Erythroblast (primary cell): ENCODE measurements at regions not wholly inside any gene's neighbourhood (a gene's known extent, or its start where the extent isn't known, plus 50 kb on each side); places are given as distances from the start of the nearest gene placed in this dataset.
A peak's percentile ranks its signal among the peaks of the same experiment; 100 is the strongest.

Experiments used
- DNase-seq, 2 experiments: peaks; one replicate each; lab custom pipeline; 2025; lab: John Stamatoyannopoulos, UW
- GATA1 ChIP-seq: IDR thresholded peaks from 2 replicates; pipeline ENCODE4 v1.6.1; 2011; ENCODE audit warnings: low read depth, mild to moderate bottlenecking, control low read depth, low read length, moderate library complexity
- POLR2A ChIP-seq: IDR thresholded peaks from 2 replicates; pipeline ENCODE4 v1.6.1; 2011; ENCODE audit warnings: mild to moderate bottlenecking, low read length

GRCh38 chr3:157588386-157589060, 85.3 kb upstream of the VEPH1 start:
- no peak for DNase-seq
- TF ChIP-seq GATA1: no peak
- TF ChIP-seq POLR2A: no peak

- TF ChIP-seq POLR2A (no peak), GATA1 (no peak)
- no peak for DNase-seq
These were observed 83.1 kb upstream of the VEPH1 start for GRCh38 chr3:157586293-157586692.

- no peak for DNase-seq
- no peak for TF ChIP-seq POLR2A
- no peak for TF ChIP-seq GATA1
These were observed 82.2 kb upstream of the VEPH1 start for GRCh38 chr3:157585386-157585785.

GRCh38 chr3:157582637-157582973, 79.4 kb upstream of the VEPH1 start:
- TF ChIP-seq GATA1: no peak
- TF ChIP-seq POLR2A: no peak
- no peak for DNase-seq

- peak; percentile 45 to 73 for DNase-seq
These were observed 78.9 kb upstream of the VEPH1 start for GRCh38 chr3:157581956-157582636.

GRCh38 chr3:157581371-157581770, 78.2 kb upstream of the VEPH1 start:
- TF ChIP-seq GATA1 (no peak), POLR2A (no peak)
- DNase-seq: no peak

GRCh38 chr3:157578181-157578580, 75.0 kb upstream of the VEPH1 start:
- DNase-seq: no peak

GRCh38 chr3:157574531-157574930, 71.3 kb upstream of the VEPH1 start:
- no peak for DNase-seq
- TF ChIP-seq GATA1: no peak
- no peak for TF ChIP-seq POLR2A

More at GRCh38 chr3:157578181-157578580, 75.0 kb upstream of the VEPH1 start:
- TF ChIP-seq POLR2A: no peak
- TF ChIP-seq GATA1: no peak

GRCh38 chr3:157573780-157574378, 70.7 kb upstream of the VEPH1 start:
- no peak for DNase-seq
- TF ChIP-seq GATA1 (no peak), POLR2A (no peak)

GRCh38 chr3:157573281-157573680, 70.1 kb upstream of the VEPH1 start:
- DNase-seq: no peak

GRCh38 chr3:157572559-157573270, 69.5 kb upstream of the VEPH1 start:
- no peak for TF ChIP-seq GATA1
- TF ChIP-seq POLR2A: no peak
- DNase-seq: peak; percentile 50 to 74

More at GRCh38 chr3:157573281-157573680, 70.1 kb upstream of the VEPH1 start:
- TF ChIP-seq GATA1: no peak
- no peak for TF ChIP-seq POLR2A

GRCh38 chr3:157566596-157566995, 63.4 kb upstream of the VEPH1 start:
- no peak for DNase-seq
- TF ChIP-seq GATA1: no peak
- TF ChIP-seq POLR2A: no peak

- no peak for TF ChIP-seq GATA1
- no peak for TF ChIP-seq POLR2A
- DNase-seq: no peak
These were observed 56.2 kb upstream of the VEPH1 start for GRCh38 chr3:157559401-157559800.
